ENCODE measurements at regions not wholly inside any gene's neighbourhood (a gene's known extent, or its start where the extent isn't known, plus 50 kb on each side); places are given as distances from the start of the nearest gene placed in this dataset.

DNA sequence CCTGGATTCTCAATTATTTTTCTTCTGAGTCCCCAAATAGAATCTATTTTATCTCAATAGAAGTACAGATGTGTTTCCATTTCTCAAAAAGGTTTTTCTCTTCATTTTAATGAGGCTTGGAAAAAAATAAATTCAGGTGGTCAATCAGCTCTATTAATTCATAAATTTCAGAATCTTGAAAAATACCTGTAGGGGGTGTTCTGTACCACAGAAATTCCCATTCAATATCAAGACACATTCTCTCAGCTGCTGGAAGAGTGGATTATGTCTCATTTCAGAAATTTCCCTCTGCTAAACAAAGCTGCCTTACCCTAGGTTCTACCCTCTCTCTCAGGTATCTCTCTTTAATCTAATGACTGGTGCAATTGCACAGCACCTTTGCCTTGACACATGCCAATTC is 1121.2 kb downstream of the SI start:
- CTCF ChIA-PET: interaction anchor here (0.6 kb wide), 1 partner anchor 147 kb away, joined by 4 read pairs; no protein-coding TSS in a partner anchor
- Histone ChIP-seq H3K4me3 (ENCODE audit: low read depth, low read length) (no peak overlapping the region), H3K27me3 (ENCODE audit: control insufficient read depth, insufficient read depth, low read length) (no peaks in the 10 kb centered on the region), H3K36me3 (ENCODE audit: control insufficient read depth, insufficient read depth, low read length) (no peaks in the 10 kb centered on the region)
- TF ChIP-seq, protein P1, sequence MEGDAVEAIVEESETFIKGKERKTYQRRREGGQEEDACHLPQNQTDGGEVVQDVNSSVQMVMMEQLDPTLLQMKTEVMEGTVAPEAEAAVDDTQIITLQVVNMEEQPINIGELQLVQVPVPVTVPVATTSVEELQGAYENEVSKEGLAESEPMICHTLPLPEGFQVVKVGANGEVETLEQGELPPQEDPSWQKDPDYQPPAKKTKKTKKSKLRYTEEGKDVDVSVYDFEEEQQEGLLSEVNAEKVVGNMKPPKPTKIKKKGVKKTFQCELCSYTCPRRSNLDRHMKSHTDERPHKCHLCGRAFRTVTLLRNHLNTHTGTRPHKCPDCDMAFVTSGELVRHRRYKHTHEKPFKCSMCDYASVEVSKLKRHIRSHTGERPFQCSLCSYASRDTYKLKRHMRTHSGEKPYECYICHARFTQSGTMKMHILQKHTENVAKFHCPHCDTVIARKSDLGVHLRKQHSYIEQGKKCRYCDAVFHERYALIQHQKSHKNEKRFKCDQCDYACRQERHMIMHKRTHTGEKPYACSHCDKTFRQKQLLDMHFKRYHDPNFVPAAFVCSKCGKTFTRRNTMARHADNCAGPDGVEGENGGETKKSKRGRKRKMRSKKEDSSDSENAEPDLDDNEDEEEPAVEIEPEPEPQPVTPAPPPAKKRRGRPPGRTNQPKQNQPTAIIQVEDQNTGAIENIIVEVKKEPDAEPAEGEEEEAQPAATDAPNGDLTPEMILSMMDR (IDR thresholded peaks at IDR 0.05; ENCODE audit: insufficient read depth, low read depth, low read length): no peak
- no peak for DNase-seq (ENCODE audit: low read depth)
- POLR2A ChIA-PET: no interaction called here

DNA sequence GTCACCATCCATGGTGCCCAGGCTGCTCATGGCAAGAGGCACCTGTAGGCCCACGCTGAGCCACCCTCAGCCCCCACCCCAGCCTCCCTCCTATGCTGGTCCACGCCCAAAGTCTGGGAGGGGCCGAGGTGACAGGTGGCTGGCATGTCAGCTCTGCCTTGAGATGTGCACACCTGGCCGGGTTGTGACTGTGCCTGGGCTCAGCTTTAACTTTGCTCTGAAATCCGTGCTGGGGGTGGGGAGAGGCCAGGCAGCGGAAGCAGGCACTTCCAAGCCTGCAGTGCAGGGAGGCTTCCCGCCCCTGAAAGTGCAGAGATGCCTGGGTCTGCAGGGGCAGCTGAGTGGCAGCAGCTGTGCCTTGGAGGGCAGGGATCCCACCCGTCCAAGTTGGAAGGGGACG is 1124.8 kb downstream of the SI start:
- POLR2A ChIA-PET: no interaction called here
- no peak for DNase-seq (ENCODE audit: low read depth)
- CTCF ChIA-PET: no interaction called here

DNA sequence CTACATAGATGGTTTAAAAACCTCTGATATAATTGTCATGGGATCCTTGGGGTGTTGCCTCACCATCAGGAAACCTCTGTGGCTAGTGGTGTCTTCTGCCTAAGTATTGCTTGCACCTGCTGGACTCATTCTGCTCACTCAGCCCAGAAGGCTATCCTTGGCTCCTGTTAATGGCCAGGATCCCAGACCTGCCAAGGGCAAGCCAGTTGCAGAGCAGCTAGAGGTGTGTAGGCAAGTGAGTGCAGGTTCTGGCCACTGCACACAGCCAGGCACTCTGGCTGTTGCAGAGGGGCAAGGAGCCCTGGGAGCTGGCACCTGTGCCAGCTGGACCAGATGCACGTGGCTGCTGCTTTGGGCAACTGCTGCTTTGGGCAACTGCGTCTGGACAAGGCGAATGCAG is 1125.8 kb downstream of the SI start:
- Histone ChIP-seq H3K36me3 (ENCODE audit: control insufficient read depth, insufficient read depth, low read length) (no peaks in the 10 kb centered on the region), H3K4me3 (ENCODE audit: low read depth, low read length) (no peak overlapping the region), H3K27me3 (ENCODE audit: control insufficient read depth, insufficient read depth, low read length) (no peaks in the 10 kb centered on the region)
- POLR2A ChIA-PET: no interaction called here
- CTCF ChIA-PET: no interaction called here
- TF ChIP-seq, protein P1 (IDR thresholded peaks at IDR 0.05; ENCODE audit: insufficient read depth, low read depth, low read length): no peak
- no peak for DNase-seq (ENCODE audit: low read depth)

More for the DNA sequence above, 1124.8 kb downstream of the SI start:
- no peak overlapping the region for H3K4me3 ChIP-seq (ENCODE audit: low read depth, low read length)
- TF ChIP-seq, protein P1 (IDR thresholded peaks at IDR 0.05; ENCODE audit: insufficient read depth, low read depth, low read length): no peak
- no peaks in the 10 kb centered on the region for H3K27me3 ChIP-seq (ENCODE audit: control insufficient read depth, insufficient read depth, low read length)
- H3K36me3 ChIP-seq (ENCODE audit: control insufficient read depth, insufficient read depth, low read length): no peaks in the 10 kb centered on the region

DNA sequence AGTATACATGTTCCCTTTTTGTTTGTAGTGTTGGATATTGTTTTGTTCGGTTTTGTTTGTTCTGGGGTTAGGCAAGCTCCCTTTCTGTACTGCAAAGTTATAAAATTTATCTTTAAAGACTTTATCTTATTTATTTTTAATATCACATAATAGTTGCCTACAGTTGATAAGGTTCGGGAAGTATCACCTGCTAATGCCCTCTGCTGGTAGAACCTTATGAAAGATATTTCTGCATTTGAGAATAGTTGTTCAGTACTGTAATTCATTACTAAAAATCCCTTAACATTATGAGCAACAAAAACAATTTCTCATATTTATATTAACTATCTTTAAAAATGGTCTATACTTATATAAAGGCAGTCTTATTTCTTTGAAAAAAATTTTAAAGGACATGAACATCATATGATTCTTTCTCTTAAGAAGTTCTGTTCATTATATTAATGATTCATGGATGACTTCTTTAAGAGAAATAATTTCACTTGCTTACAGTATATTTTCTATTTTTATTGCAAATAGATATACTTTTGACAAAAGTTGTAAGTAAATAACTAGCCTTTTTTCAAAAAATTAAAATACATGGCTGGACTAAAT is 1126.8 kb downstream of the SI start:
- Histone ChIP-seq H3K4me3 (ENCODE audit: low read depth, low read length) (no peak overlapping the region), H3K27me3 (ENCODE audit: control insufficient read depth, insufficient read depth, low read length) (no peaks in the 10 kb centered on the region), H3K36me3 (ENCODE audit: control insufficient read depth, insufficient read depth, low read length) (no peaks in the 10 kb centered on the region)
- CTCF ChIA-PET: no interaction called here
- TF ChIP-seq, protein P1 (IDR thresholded peaks at IDR 0.05; ENCODE audit: insufficient read depth, low read depth, low read length): no peak
- DNase-seq (ENCODE audit: low read depth): no peak
- POLR2A ChIA-PET: no interaction called here

DNA sequence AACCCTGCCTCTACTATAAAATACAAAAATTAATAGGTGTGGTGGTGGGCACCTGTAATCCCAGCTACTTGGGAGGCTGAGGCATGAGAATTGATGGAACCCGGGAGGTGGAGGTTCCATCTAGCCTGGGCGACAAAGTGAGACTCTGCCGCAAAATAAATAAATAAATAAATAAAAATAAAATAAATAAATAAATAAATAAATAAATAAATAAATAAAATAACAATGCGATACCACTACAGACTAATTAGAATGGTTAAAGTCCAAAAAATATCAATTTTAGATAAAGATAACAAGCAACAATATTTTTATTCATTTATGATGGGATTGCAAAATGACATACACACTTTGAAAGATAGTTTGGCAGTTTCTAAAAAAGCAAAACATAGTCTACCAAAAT is 1131.5 kb downstream of the SI start:
- TF ChIP-seq, protein P1 (IDR thresholded peaks at IDR 0.05; ENCODE audit: insufficient read depth, low read depth, low read length): no peak
- POLR2A ChIA-PET: no interaction called here
- Histone ChIP-seq H3K36me3 (ENCODE audit: control insufficient read depth, insufficient read depth, low read length) (no peaks in the 10 kb centered on the region), H3K4me3 (ENCODE audit: low read depth, low read length) (no peak overlapping the region), H3K27me3 (ENCODE audit: control insufficient read depth, insufficient read depth, low read length) (no peaks in the 10 kb centered on the region)
- CTCF ChIA-PET: no interaction called here
- DNase-seq (ENCODE audit: low read depth): no peak
